ENCODE measurements at regions not wholly inside any gene's neighbourhood (a gene's known extent, or its start where the extent isn't known, plus 50 kb on each side); places are given as distances from the start of the nearest gene placed in this dataset.
A peak's percentile ranks its signal among the peaks of the same experiment; 100 is the strongest.

DNA sequence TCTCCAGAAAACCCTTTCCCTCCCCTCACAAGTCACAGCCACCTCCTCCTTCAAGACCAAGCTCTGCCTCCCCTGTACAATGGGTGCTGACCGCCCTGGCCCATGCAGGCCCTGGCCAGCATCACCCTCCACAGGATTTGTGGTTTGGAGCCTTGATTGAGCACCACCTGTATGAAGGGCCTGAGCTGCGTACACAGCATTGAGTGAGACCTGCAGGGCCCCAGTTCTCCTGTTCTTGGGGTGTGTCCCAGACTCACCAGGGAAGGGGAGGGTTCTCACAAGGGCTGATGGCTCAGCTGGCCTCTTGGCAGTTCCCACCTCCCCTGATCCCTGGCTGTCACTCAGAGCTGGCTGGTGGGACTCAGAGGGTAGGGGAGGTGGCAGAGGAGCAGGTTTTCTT, 63.7 kb upstream of the IER5L start:
- no peaks in the 10 kb centered on the region for H3K36me3 Mint-ChIP-seq
- H3K9me3 Mint-ChIP-seq, result no peaks in the 10 kb centered on the region
- CTCF ChIA-PET, result no interaction called here
- H3K4me3 Mint-ChIP-seq, result no peak overlapping the region
- H3K4me1 Mint-ChIP-seq, result peaks cover 23% of the 10 kb centered on the region
- H3K27ac Mint-ChIP-seq, result no peak overlapping the region
- DNase-seq, result no peak
- peaks cover 24% of the 10 kb centered on the region for H3K27me3 Mint-ChIP-seq

DNA sequence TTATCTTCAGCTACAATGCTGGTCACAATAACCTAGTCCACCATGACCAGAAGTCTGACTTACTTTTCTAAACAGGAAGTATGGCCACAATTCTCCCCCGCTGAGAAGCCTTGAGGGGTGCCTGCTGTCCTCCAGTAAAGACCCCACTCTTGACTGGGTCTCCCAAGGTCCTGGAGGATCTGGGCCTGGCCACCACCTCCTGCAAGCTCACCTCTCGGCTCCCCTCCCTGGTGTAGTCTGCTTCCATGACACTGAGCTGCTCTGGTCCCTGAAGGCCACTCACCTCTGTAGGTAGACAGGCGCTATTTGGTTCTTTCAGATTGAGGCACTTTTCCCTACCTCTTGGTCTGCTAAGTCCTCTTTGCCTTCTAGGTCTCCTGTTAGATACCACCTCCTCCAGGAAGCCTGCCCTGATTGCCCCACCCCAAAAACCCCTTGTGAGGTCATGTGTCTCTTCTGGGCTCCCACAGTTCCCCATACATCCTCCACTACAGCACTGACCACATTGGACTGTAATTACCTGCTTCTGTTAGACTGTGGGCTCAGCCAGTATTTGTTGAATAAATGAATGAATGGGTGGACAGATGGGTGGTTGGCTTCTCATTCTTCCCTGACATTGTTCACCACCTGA, 62.6 kb upstream of the IER5L start:
- no peak for DNase-seq
- Mint-ChIP-seq H3K4me3 (no peak overlapping the region), H3K27ac (no peak overlapping the region)

DNA sequence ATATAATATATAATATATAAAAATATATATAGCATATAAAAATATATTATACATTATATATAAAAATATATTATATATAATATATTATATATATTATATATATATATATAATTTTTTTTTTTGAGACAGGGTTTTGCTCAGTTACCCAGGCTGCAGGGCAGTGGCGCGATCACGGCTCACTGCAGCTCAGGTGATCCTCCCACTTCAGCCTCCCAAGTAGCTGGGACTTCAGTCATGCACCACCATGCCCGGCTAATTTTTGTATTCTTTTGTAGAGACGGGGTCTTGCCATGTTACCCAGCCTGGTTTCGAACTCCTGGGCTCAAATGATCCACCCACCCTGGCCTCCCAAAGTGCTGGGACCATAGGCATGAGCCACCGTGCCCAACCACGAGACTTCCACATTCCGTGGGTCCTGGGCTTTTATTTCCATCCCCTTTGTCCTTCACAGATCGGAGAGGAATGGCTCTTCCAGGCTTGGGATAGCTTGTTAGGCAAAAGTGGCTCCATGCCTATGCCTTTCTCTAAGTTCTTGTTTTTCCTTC, 62.0 kb upstream of the IER5L start:
- no peak overlapping the region for H3K27ac Mint-ChIP-seq
- no peaks in the 10 kb centered on the region for H3K9me3 Mint-ChIP-seq
- peaks cover 39% of the 10 kb centered on the region for H3K4me1 Mint-ChIP-seq
- no peak overlapping the region for H3K4me3 Mint-ChIP-seq
- CTCF ChIA-PET, result no interaction called here
- H3K27me3 Mint-ChIP-seq, result peaks cover 14% of the 10 kb centered on the region
- no peaks in the 10 kb centered on the region for H3K36me3 Mint-ChIP-seq
- DNase-seq, result no peak

More for the DNA sequence above, 62.6 kb upstream of the IER5L start:
- H3K9me3 Mint-ChIP-seq, result no peaks in the 10 kb centered on the region
- CTCF ChIA-PET, result no interaction called here
- peaks cover 32% of the 10 kb centered on the region for H3K4me1 Mint-ChIP-seq
- peaks cover 20% of the 10 kb centered on the region for H3K27me3 Mint-ChIP-seq
- no peaks in the 10 kb centered on the region for H3K36me3 Mint-ChIP-seq

DNA sequence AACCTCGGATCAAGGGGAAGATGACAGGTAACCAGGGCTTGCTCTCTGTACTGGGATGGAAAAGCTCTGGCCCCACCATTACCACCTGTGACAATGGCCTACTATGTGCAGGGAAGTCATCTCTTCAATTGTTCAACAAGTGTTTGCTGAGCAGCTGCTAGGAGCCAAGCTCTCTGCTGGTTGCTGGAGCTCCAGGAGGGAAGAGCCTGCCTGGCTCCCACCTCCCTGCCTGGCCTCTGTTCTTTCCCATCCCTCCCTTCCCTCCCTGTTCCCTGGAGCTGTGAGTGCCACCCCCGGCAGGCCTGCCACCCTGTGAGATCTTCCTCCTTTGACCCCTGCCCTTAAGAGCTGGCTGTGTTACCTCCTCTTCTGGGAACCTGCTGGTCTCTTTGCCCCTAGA, 59.7 kb upstream of the IER5L start:
- DNase-seq, result no peak
- Mint-ChIP-seq H3K9me3 (peaks cover 16% of the 10 kb centered on the region), H3K4me3 (peak overlapping the region; percentile 72), H3K36me3 (peaks cover 5% of the 10 kb centered on the region), H3K27me3 (peaks cover 13% of the 10 kb centered on the region), H3K4me1 (peaks cover 59% of the 10 kb centered on the region), H3K27ac (peak overlapping the region; percentile 84)
- CTCF ChIA-PET, result interaction anchor here (3.7 kb wide), 1 partner anchor 64 kb away, joined by 12 read pairs; no protein-coding TSS in a partner anchor

DNA sequence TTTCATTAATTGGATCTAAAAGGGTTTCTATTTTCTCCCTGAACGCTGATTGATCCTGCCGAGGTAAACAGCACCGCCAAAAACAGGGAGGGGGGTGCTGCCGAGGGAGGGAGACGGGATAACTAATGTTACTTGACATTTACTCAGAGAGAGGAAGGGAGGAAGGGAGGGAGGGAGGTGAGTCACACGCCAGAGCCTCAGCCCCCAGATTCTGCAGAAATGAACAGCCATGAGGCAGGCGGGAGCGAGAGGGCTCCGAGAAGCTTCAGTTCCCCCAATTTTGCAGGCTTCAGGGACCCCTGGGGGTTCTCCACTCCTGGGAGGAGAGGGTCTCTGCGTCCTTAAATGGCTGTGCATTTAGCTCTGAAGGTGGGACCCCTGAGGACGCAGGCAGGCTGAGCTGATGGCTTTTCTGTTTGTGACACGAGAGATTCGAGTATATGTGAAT, 59.1 kb upstream of the IER5L start:
- CTCF ChIA-PET, result interaction anchor here (0.6 to 3.7 kb wide), 3 partner anchors 36 to 388 kb away, joined by 3 to 12 read pairs (median 3); no protein-coding TSS in a partner anchor
- Mint-ChIP-seq H3K27me3 (peaks cover 14% of the 10 kb centered on the region), H3K9me3 (peaks cover 19% of the 10 kb centered on the region), H3K4me3 (peak overlapping the region; percentile 72), H3K36me3 (peaks cover 5% of the 10 kb centered on the region), H3K27ac (peak overlapping the region; percentile 84), H3K4me1 (peaks cover 59% of the 10 kb centered on the region)
- DNase-seq, result peak; percentile 57

DNA sequence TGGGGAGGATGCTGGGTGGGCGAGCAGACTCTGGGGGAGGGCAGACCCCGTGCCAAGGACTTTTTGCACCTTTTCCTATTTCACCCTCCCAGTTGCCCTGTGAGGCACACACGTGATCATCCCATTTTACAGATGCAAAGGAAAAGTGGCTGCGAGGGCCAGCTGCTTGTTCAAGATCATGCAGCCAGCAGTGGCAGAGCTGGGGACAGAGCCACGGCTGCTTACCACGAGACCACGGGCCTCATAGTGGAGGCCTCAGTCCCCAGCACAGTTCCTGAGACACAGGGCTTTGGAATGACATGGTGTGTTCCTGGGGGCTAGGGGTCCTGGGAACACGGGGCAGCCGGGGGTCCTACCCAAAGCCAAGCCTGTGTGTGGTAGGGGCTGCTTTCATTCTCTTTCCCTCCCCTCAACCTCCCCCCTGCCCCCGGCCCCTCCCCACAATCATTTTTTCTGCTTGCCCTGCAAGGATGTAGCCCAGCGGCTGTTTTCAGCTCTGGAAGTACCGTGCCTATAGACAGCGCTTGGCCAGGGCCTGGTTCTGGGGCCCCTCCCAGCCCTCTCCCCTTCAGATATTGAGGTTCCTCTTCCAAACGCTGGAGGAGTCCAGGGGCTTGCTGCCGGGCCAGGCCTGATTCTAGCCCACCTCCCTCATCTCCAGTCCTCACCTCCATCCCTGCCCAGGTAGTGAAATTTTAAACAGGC, 58.5 kb upstream of the IER5L start:
- Mint-ChIP-seq H3K27me3 (peaks cover 13% of the 10 kb centered on the region), H3K9me3 (peaks cover 19% of the 10 kb centered on the region), H3K27ac (peak overlapping the region; percentile 92)

DNA sequence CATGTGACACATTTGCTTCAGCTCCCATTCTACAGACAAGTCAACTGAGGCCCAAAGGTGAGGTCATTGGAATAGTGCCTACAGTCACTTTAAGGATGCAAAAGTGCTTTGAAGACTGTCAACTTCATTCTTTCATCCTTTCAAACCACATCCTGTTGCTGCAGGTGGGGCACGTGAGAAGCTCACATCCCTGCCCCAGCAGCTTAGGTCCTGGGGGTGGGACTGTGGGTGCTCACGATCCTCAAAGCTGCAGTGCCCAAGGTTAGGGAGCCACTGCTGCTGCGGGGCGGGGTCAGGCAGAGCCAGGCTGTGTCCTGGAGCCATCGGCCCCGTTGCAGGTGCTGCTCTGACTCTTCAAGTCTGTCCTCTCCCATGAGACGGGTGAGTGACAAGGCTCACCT, 57.9 kb upstream of the IER5L start:
- Mint-ChIP-seq H3K27me3 (peaks cover 11% of the 10 kb centered on the region), H3K4me1 (peaks cover 59% of the 10 kb centered on the region), H3K36me3 (peaks cover 5% of the 10 kb centered on the region), H3K4me3 (peak overlapping the region; percentile 72), H3K9me3 (peaks cover 19% of the 10 kb centered on the region), H3K27ac (peak overlapping the region; percentile 92)
- CTCF ChIA-PET, result interaction anchor here (1.1 to 3.7 kb wide), 2 partner anchors 16 to 62 kb away, joined by 3 to 12 read pairs; no protein-coding TSS in a partner anchor
- DNase-seq, result peak; percentile 90

More for the DNA sequence above, 58.5 kb upstream of the IER5L start:
- CTCF ChIA-PET, result interaction anchor here (0.6 to 3.7 kb wide), 4 partner anchors 16 to 388 kb away, joined by 3 to 12 read pairs (median 3); no protein-coding TSS in a partner anchor
- Mint-ChIP-seq H3K36me3 (peaks cover 5% of the 10 kb centered on the region), H3K4me1 (peaks cover 59% of the 10 kb centered on the region), H3K4me3 (peak overlapping the region; percentile 72)
- DNase-seq, result peak; percentile 39

DNA sequence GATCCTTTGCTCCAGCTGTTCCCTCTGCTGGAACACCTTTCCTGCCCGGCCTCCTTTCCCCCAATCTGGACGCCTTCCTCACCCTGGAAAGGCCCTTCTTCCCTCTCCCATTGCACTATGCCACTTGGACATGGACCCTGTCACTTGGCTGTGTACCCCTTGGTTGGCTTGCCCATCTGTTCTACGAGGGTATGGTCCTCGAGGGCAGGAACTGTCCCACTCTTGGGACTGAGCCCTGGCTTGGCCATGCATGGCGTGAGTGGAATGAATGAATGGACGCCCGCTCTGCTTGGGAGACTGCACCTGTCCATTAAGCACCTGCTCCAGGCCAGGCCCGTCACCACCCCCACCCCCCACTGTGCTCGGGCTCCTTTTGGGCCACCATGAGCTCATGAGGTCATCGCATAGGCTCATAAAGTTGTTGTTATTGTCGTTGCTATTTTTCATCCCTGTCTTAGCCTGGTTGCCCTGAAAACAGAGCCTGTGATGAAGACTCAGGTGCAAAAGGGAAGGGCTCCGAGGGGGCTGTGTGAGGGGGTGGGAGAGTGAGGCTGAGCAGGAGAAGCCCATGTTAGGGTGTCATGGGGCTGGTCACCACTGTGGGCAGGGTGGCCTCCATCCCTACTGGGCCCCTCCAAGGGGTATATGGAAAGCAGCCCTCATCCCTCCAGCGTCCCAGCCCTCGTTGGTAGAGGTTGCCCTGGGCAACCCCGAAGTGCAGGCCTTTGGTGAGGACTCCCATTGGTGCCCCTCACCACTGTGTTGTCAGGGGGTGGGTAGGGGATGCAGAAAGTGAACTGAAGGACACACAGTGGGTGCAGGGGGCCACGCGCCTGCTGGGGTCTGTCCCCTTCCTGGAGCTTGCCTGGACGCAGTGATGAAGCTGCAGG, 57.2 kb upstream of the IER5L start:
- Mint-ChIP-seq H3K4me3 (no peak overlapping the region), H3K9me3 (peaks cover 19% of the 10 kb centered on the region), H3K36me3 (peaks cover 5% of the 10 kb centered on the region), H3K27me3 (peaks cover 11% of the 10 kb centered on the region), H3K27ac (peak overlapping the region; percentile 92), H3K4me1 (peaks cover 57% of the 10 kb centered on the region)
- CTCF ChIA-PET, result interaction anchor here (3.7 kb wide), 1 partner anchor 61 kb away, joined by 12 read pairs; no protein-coding TSS in a partner anchor
- DNase-seq, result no peak

DNA sequence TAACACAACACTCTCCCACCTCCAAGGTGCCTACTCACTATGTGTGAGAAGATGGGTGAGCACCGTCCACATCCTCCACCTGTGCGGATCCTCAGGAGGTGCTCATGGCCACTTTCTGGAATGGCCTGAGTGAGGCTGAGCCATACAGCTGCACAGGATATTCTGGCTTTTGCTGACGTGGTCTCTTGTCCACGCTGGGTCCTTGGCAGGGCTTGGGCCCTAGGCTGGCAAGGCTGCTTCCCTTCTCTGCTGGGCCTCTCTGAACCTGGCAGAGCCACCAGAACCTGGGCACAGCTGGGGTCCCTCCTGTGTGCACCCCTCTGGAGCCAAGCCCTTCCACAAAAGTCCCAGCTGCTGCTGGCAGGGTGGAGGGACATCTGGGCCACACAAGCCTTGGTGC, 56.4 kb upstream of the IER5L start:
- no peak for DNase-seq
- CTCF ChIA-PET, result interaction anchor here (3.7 kb wide), 1 partner anchor 61 kb away, joined by 12 read pairs; no protein-coding TSS in a partner anchor
- Mint-ChIP-seq H3K36me3 (peaks cover 5% of the 10 kb centered on the region), H3K27me3 (peaks cover 15% of the 10 kb centered on the region), H3K4me3 (no peak overlapping the region), H3K27ac (peak overlapping the region; percentile 12), H3K9me3 (peaks cover 19% of the 10 kb centered on the region), H3K4me1 (peaks cover 58% of the 10 kb centered on the region)

DNA sequence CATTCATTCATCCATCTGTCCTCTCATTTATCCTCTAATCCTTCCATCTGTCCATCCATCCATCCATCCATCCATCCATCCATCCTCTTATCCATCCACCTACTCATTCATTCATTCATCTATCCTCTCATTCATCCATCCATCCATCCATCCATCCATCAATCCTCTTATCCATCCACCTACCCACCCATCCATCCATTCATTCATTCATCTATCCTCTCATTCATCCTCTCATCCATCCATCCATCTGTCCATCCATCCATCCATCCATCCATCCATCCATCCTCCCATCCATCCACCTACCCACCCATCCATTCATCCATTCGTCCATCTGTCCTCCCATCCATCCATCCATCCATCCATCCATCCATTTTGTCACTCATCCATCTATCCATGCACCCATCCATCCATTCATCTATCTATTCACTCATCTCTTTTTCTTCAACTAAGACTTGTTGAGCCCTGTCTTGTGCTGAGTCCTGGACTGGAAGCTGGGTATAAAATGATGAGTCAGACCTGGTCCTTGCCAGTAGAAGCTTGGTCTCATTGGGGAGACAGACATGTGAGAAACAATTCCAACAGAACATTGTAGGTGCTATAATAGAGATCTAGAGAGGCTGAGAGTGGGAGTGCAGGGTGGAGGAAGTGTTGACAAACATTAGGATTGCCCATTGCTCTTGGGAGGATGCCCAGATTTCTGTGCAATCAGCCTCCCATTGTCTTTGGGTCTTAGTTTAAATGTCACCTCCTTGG, 55.0 kb upstream of the IER5L start:
- peaks cover 5% of the 10 kb centered on the region for H3K36me3 Mint-ChIP-seq
- CTCF ChIA-PET, result interaction anchor here (0.9 kb wide), 1 partner anchor 102 kb away, joined by 6 read pairs; no protein-coding TSS in a partner anchor
- peak overlapping the region; percentile 9 for H3K27ac Mint-ChIP-seq
- DNase-seq, result no peak
- H3K27me3 Mint-ChIP-seq, result peaks cover 27% of the 10 kb centered on the region
- H3K4me3 Mint-ChIP-seq, result no peak overlapping the region
- H3K9me3 Mint-ChIP-seq, result peaks cover 19% of the 10 kb centered on the region
- peaks cover 55% of the 10 kb centered on the region for H3K4me1 Mint-ChIP-seq

DNA sequence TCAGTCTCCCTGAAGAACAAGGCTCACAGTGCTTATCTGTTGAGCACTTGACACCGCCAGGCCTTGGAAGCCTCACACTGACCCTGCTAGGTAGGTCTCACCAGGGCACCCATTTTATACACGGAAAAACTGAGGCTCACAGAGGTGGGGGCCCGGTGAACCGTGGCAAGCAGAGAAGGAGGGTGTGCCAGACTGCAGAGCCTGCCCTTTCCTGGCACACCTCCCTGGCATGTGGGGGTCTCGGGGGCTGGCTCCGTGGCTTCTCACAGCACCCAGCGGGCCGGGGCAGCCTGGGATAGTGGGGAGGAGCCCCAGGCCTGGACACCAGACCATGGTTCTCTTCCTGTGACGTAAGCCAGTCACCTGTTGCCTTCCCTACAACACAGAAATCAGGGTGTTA, 53.7 kb upstream of the IER5L start:
- DNase-seq, result no peak
- H3K27me3 Mint-ChIP-seq, result peaks cover 27% of the 10 kb centered on the region
- H3K9me3 Mint-ChIP-seq, result peaks cover 19% of the 10 kb centered on the region
- H3K4me1 Mint-ChIP-seq, result peaks cover 46% of the 10 kb centered on the region
- CTCF ChIA-PET, result no interaction called here
- H3K36me3 Mint-ChIP-seq, result peaks cover 5% of the 10 kb centered on the region
- no peak overlapping the region for H3K27ac Mint-ChIP-seq
- H3K4me3 Mint-ChIP-seq, result no peak overlapping the region

DNA sequence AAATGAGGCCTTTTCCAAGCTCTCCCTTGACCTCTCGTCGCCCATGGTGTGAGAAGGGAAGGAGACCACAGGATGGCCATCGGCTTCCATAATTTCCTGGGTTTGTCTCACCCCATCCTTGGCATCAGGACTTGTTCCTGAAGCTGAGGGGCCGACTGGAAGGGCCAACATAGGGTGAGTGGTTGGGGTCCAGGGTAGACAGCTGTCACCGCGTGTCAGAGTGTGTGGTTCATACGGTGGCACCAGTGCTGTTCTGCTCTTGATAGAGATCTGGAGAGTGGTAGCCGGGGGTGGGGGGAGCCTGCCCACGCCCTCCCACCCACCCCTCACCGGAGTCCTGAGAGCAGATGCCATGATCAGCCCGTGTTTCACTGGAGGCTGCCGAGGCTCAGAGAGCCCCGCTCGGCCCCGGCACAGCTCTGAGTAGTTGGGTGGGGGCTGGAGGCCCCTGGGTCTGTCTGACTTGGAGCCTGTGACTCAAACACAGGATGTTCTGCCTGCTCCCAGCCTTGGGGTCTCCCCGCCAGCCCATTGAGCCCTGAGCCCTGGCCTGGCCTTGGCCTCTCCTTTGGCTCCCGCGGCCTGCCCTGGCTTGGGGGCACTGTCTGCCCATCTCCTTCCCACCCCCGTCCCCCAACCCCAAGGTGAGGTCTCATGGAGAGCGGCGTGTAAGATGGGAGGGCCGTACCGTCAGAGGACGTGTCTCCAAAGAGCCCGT, 53.1 kb upstream of the IER5L start:
- peaks cover 27% of the 10 kb centered on the region for H3K27me3 Mint-ChIP-seq
- peaks cover 45% of the 10 kb centered on the region for H3K4me1 Mint-ChIP-seq
- H3K9me3 Mint-ChIP-seq, result peaks cover 19% of the 10 kb centered on the region
- peaks cover 5% of the 10 kb centered on the region for H3K36me3 Mint-ChIP-seq
- no peak overlapping the region for H3K27ac Mint-ChIP-seq
- DNase-seq, result no peak
- CTCF ChIA-PET, result no interaction called here
- H3K4me3 Mint-ChIP-seq, result no peak overlapping the region

DNA sequence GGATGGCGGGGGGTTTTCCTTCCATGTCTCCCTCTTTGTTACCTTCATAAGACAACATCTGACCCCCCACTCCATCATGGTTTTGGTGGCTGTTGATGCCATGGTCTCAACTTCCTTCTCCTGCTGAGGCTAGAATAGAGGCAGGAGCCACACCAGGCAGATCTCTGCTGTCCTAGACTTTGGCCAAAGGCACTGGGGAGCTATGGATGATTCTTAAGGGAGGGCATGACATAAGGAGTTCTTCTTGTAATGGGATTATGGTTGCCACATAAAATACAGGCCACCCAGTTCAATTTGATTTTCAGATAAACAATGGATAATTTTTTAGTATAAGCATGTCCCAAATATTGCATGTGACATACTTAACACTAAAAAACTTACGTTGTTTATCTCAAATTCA, 52.2 kb upstream of the IER5L start:
- CTCF ChIA-PET, result no interaction called here
- H3K27ac Mint-ChIP-seq, result no peak overlapping the region
- peaks cover 45% of the 10 kb centered on the region for H3K4me1 Mint-ChIP-seq
- peaks cover 19% of the 10 kb centered on the region for H3K9me3 Mint-ChIP-seq
- DNase-seq, result no peak
- H3K4me3 Mint-ChIP-seq, result no peak overlapping the region
- peaks cover 5% of the 10 kb centered on the region for H3K36me3 Mint-ChIP-seq
- peaks cover 32% of the 10 kb centered on the region for H3K27me3 Mint-ChIP-seq

All from activated naive CD4-positive, alpha-beta T cell treated with anti-CD3 and anti-CD28 coated beads, Interleukin-2, amount 10 ng/mL, durations not matched to agents 7 days and 5 days (primary cell).